ENCODE measurements at regions not wholly inside any gene's neighbourhood (a gene's known extent, or its start where the extent isn't known, plus 50 kb on each side); places are given as distances from the start of the nearest gene placed in this dataset.
"Not testable (repeated sequence)": the region's sequence is repeated elsewhere in the genome, so short reads cannot be mapped to it uniquely, and the experiment has no call there.

DNA sequence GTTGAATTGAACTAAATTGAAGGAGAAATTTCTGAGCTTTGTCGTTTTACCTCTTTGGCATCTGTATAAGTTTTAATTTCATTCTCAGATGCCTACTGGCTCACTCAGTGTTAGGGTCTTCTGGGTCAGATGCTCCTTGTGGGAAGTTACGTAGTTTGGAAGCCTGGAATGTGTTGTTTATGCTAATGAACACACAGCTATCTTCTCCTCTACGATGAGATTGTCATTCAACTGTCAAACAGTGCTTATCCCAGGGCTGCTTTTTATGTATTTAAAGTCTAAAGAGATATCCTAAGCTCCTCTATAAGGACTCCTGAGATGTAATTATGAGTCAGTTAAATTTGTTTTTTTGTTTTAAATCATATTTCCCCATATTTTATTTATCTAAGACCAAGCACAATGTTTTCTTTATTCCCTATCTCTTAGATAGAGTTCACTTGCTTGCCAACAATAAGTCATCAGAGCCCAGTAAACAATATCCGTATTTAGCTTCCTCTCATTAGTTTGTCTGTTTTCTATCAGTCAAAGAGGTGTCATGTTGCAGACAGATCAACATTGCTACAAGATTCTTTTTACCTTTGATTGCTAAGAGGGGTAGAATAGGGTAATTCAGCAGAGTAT, 368.0 kb upstream of the PDE3A start:
- no peak for DNase-seq

GRCh38 chr12:20003252-20003651, 365.1 kb upstream of the PDE3A start:
- no peak for DNase-seq

- no peak for DNase-seq
Observed at GRCh38 chr12:20004952-20005351, 363.4 kb upstream of the PDE3A start.

DNA sequence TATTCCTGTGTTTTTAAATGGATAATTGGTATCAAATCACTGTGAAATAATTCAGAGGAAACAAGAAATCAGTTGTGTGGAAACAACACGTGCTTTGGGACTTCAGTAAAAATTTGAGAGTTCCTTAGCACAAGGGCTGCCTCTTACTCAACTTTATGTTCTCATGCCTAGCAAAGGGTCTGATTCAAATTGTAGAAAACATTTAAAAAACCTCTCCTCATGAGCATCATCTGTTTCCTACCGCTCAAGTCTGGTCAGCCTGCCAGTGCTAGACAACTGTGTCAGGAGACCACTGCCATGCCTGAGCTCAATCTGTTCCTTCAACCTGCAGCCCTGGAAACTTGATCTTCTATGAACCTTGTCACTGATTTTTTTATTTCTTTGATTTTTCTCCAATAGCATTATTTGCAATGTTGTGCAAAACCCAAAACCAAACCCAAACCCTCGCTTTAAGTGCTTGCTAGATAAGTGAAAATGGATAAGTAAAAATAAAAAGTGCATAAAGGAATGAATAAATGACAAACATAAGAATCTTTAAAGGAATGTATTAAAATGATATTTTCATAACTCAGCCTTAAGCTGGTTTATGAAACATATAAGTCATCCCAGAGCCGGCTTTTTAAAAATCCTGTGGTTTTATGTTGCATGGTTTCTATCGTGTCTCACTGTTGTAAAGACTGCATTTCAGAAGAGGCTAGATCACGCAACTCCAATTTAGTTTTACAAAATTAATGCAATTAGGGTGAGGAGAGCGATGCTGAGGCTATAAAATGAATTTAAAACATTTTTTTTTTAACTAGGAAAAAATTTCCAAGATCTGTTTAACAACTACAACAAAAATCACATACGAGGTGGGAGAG, 361.2 kb upstream of the PDE3A start:
- DNase-seq: peak; percentile 37

DNA sequence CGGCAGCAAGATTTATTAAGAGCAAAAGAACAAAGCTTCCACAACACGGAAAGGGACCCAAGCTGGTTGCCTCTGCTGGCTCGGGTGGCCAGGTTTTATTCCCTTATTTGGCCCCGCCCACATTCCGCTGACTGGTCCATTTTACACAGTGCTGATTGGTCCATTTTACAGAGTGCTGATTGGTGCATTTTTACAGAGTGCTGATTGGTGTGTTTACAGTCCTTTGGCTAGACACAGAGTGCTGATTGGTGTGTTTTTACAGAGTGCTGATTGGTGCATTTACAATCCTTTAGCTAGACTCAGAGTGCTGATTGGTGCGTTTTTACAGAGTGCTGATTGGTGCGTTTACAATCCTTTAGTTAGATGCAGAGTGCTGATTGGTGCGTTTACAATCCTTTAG, 358.4 kb upstream of the PDE3A start:
- DNase-seq: not testable (repeated sequence)

- no peak for DNase-seq
Observed at GRCh38 chr12:20011200-20011599, 357.1 kb upstream of the PDE3A start.

DNA sequence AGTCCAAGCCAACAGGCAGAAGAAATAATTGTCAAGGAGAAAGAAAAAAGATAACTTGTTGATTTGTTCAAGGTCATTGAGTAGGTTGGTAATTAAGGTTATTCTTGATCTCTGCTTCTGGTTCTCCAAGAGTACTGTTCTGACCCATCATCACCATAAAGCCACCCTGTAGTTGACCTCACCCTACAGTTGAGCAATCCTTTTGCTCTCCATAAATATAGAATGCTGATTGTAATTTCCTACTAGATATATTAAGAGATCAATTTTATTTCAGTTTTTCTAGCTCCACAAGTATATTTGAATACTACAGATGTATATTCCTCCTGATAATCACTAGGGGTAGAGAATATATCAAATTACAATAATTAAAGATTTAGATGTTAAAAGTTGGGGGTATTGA, 350.5 kb upstream of the PDE3A start:
- no peak for DNase-seq

DNA sequence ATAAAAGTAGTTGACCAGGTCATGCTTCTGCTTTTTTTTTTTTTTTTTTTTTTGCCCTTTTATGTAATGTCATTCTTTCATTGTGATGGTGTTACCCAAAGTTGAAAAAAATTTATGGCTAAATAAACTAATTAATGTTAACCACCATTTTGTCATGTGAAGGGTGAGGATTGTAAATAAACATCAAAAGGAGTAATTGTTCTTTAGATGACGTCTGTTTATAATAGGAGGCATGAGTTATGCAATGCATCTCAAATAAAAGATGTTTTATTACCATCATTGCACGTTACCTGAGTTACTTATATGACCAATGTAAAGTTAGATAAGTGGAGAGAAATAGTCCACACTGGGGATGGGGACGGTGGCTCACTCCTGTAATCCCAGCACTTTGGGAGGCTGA, 349.9 kb upstream of the PDE3A start:
- no peak for DNase-seq

GRCh38 chr12:20024194-20024593, 344.1 kb upstream of the PDE3A start:
- no peak for DNase-seq

DNA sequence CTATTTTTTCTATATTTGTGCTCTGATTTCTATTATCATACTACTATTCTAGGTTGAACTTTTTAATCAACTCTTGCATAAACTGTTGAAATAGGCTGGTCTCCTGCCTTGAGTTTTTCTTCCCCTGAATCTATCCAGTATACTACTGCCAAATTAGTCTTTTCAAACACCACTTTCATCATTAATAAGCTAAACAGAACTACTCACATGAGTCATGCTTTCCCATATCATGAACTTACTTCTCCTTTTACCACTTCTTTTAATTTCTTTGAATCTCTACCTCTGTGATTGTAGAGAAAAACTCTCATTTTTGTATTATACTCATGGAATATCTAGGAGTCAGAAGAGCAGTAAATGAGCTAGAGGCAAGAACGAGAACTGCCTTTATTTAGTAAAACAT, 340.3 kb upstream of the PDE3A start:
- no peak for DNase-seq

- no peak for DNase-seq
Observed at GRCh38 chr12:20030826-20031225, 337.5 kb upstream of the PDE3A start.

GRCh38 chr12:20039562-20039961, 328.8 kb upstream of the PDE3A start:
- no peak for DNase-seq

DNA sequence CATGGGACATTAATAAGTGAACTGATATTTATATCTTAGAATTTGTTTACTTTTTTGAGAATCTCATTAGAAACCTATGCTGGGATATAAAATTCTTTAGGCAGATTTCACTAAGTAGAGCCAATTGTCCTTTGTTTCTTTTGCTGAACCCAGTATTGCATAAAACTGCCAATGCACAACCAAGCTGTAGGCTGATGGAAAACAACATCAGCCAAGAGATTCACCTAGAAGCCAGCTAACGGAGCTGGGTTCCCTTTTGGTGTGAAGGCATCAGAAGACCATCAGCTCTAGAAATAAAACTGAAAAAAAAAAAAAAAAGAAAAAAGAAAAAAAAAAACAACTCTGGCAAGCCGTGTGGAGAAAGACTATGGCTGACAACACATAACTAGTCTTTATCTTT, 328.2 kb upstream of the PDE3A start:
- no peak for DNase-seq

DNA sequence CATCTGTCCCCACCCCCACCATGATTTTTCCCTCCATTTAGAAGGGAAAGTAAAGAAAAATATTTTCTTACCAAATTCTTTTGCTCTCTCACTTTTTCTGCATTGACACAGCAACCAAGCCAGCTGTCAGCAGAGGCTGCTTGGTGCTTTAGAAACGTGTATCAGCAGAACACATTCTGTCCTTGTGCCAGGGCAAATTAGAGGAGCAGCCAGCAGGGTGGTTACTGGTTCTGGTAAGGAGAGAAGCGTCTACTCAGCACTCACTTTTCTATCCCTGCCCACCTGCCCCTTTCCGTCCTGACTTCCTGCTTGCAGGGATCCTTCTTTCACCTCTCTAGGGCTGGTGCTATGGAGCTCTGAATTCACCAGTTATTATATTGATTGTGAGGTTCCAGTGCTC, 327.5 kb upstream of the PDE3A start:
- no peak for DNase-seq

DNA sequence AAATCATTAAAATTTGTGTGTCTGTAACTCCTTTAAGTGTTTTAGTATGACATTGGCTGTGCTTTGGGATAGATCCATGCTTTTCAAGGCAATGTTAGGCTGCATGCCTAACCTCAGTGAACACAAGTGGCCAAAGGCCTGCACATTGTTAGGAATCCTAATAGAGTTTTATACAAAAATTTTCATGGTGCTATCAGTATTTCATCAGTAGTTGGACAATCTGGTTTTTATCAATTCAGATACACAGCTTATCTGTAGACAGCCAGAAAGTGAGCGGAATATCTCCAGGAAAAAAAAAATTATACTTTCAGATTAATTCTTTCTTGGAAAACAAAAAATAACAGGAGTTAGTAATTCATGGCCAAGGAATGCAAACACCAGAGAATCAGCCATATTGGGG, 324.0 kb upstream of the PDE3A start:
- no peak for DNase-seq

DNA sequence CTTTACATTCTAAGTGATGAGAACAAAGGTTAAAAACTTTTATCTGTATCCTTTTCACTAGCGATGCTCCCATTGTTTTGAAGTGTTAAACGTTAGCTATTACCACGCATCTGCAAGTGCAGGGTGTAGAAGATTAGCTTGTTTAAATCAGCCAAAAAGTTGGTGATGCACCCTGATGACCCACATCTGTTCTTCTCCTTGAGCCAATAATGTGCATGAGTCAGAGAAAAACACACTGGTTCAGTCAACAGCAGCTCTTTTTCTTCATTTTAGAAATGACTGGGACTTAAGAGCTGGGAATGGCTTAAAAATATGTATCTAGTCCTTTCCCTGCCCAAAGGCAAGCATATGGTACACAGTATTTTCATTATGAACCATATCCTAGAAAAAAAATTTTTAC, 323.5 kb upstream of the PDE3A start:
- DNase-seq: peak; percentile 51

DNA sequence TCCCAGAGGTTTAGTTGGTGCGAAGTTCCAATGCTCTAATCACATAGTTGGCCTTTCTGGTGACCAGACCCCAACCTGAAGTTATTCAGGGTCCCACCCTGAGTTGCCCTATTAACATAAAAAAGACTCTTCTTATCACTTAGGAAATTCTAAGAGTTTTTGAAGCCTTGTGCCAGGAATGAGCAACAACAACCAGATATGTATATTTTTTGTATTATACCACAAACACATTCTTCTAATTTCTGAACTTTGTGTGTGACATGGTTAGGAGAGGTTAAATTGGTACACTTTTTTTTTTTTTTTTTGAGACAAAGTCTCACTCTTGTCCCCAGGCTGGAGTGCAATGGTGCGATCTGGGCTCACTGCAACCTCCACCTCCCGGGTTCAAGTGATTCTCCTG, 320.4 kb upstream of the PDE3A start:
- no peak for DNase-seq

DNA sequence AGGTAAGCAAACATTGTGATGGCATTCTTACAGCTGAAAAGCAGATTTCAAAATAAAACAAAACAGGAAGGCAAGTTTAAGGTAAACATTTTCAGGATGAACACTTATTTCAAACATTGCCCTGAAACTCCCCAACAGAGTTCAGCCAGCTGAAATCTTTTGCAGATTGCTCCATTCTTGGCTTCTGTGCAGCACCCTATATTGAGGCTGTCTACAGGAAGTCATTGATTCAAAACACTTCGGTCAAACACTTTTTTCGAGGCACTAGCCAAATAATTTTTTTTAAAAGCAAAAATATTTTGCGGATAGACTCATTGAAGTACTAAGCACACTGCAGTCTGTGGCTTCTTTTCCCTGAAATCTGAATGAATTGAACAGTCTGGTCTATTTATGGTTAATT, 318.1 kb upstream of the PDE3A start:
- DNase-seq: peak; percentile 12

DNA sequence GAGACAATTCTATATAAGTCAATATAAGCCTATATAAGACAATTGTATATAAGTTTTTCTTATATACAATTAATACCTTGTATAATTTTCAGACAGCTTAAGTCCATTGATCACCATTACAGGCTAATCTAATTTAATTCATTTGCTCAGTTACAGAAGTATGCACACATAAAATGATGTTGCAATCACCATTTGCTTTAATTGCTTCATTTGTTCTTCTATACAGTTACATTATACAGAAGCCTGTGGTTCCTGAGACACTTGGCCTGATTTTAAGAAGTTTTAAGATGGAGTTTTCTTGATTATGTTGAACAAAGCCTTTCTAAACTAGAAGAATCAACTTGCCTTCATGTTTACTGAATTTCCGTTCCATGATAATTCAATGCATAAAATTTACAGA, 314.6 kb upstream of the PDE3A start:
- no peak for DNase-seq

DNA sequence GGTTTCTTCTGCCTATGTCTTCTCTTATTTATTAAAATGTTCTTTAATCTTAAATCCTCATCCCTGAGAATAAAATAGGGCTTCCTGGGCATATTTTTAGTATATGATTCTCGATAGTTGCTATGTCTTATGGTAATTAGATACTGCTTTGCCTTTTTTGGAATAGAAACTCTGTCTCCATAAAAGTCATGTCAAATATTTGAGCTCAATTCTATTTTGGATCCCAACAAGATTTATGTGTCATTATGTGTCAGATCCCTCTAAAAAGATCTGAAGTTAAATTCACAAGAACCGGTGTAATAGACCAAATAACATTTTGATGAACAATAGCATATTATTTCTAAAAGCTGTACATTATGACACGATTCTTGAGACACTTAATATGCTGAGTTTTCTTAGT, 312.5 kb upstream of the PDE3A start:
- DNase-seq: no peak

- DNase-seq: no peak
Observed at GRCh38 chr12:20057398-20057797, 310.9 kb upstream of the PDE3A start.

- DNase-seq: no peak
Observed at GRCh38 chr12:20063116-20063515, 305.2 kb upstream of the PDE3A start.

DNA sequence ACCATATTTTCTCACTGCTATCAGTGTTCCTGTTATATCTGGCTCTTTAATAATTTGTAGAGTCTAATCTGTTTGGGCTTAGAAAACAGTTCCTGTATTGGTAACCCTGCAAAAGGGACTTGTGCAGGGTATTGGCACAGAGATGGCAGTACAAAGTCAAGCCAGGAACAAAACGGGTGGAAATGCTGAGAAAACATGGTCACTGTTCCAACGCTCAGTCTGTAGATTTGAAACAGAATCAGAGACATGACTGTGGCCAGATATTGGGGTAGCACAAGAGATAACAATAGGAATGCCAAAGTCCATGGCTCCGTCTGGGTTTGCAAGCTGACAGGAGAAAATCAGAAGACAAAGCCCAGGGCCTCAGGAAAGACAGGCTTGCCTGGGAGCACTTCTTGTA, 290.7 kb upstream of the PDE3A start:
- DNase-seq: no peak

DNA sequence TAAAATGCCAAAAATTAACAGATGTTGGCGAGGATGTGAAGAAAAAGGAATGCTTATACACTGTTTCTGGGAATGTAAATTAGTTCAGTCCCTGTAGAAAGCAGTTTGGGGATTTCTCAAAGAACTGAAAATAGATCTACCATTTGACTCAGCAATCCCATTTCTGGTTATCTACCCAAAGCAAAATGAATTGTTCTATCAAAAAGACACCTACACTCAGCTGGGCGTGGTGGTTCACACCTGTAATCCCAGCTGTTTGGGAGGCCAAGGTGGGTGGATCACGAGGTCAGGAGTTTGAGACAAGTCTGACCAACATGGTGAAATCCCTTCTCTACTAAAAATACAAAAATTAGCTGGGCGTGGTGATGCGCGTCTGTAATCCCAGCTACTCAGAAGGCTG, 279.3 kb upstream of the PDE3A start:
- DNase-seq: no peak

Measured in HCEC 1CT (cell line).